Osteocyte (in vitro differentiated cells): ENCODE measurements at regions not wholly inside any gene's neighbourhood (a gene's known extent, or its start where the extent isn't known, plus 50 kb on each side); places are given as distances from the start of the nearest gene placed in this dataset.

Source experiments
- DNase-seq: peaks from one replicate; pipeline ENCODE4 v3.0.0; 2021; ENCODE audit warnings: mixed read lengths; ENCODE audit not compliant: unreplicated experiment; ENCODE audit errors: extremely low spot score
- H3K27ac Mint-ChIP-seq: one replicate; pipeline ENCODE4 v1.8.0; 2021; ENCODE audit warnings: mild to moderate bottlenecking, mixed read lengths; ENCODE audit not compliant: unreplicated experiment
- H3K27me3 Mint-ChIP-seq: one replicate; pipeline ENCODE4 v1.8.0; 2021; ENCODE audit warnings: mixed read lengths; ENCODE audit not compliant: unreplicated experiment
- H3K36me3 Mint-ChIP-seq: one replicate; pipeline ENCODE4 v1.8.0; 2021; ENCODE audit warnings: mixed read lengths; ENCODE audit not compliant: unreplicated experiment
- H3K4me1 Mint-ChIP-seq: one replicate; pipeline ENCODE4 v1.8.0; 2021; ENCODE audit warnings: mixed read lengths; ENCODE audit not compliant: unreplicated experiment
- H3K4me3 Mint-ChIP-seq: one replicate; pipeline ENCODE4 v1.8.0; 2021; ENCODE audit warnings: mild to moderate bottlenecking, moderate library complexity, mixed read lengths; ENCODE audit not compliant: unreplicated experiment
- H3K9me3 Mint-ChIP-seq: one replicate; pipeline ENCODE4 v1.8.0; 2021; ENCODE audit warnings: mixed read lengths; ENCODE audit not compliant: unreplicated experiment
- TF ChIP-seq, protein P1 (sequence below): fragments of 200-600 bp; sonication (generic); IDR thresholded peaks from 2 replicates; pipeline ENCODE4 v1.5.0; 2021; ENCODE audit warnings: antibody characterized with exemption, mild to moderate bottlenecking, moderate library complexity

DNA sequence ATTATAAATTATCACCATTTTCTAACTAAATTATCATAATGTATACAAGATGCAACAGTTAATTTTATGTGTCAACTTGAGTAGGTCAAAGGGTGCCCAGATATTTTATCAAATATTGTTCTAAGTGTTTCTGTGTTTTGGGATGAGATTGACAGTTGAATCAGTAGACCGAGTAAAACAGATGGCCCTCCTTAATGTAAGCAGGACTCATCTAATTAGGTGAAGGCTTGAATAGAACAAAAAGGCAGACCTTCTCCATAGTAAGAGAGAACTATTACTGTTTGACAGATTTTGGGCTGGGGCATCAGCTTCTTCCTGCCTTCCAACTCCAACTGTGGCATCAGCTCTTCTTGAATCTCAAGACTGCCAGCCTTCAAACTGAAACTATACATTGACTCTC lies 185.8 kb downstream of the TRAM1L1 start:
- Mint-ChIP-seq H3K27ac (no peak overlapping the region), H3K4me3 (no peak overlapping the region), H3K36me3 (no peaks in the 10 kb centered on the region), H3K9me3 (no peaks in the 10 kb centered on the region), H3K27me3 (no peaks in the 10 kb centered on the region), H3K4me1 (no peaks in the 10 kb centered on the region)
- DNase-seq, result no peak
- TF ChIP-seq, protein P1, sequence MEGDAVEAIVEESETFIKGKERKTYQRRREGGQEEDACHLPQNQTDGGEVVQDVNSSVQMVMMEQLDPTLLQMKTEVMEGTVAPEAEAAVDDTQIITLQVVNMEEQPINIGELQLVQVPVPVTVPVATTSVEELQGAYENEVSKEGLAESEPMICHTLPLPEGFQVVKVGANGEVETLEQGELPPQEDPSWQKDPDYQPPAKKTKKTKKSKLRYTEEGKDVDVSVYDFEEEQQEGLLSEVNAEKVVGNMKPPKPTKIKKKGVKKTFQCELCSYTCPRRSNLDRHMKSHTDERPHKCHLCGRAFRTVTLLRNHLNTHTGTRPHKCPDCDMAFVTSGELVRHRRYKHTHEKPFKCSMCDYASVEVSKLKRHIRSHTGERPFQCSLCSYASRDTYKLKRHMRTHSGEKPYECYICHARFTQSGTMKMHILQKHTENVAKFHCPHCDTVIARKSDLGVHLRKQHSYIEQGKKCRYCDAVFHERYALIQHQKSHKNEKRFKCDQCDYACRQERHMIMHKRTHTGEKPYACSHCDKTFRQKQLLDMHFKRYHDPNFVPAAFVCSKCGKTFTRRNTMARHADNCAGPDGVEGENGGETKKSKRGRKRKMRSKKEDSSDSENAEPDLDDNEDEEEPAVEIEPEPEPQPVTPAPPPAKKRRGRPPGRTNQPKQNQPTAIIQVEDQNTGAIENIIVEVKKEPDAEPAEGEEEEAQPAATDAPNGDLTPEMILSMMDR, result no peak

DNA sequence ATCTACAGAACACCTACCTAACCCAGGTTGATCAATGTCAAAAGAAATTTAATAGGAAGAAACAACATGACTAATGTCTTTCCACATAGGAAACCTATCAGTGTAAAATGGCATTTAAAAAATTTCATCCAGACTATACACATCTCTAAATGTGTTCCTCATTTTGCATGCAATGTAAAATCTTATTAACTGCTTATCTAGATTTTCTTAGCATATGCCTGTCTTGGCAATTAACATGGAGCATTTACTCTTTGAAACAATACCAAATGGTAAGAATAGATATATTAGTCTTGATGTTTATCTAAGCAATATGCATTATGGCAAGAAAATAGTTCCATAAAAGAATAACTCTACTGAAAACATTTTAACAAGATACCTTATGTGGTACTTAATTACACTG lies 199.8 kb downstream of the TRAM1L1 start:
- no peak overlapping the region for H3K4me3 Mint-ChIP-seq
- H3K4me1 Mint-ChIP-seq, result no peaks in the 10 kb centered on the region
- no peaks in the 10 kb centered on the region for H3K9me3 Mint-ChIP-seq
- H3K27me3 Mint-ChIP-seq, result no peaks in the 10 kb centered on the region
- H3K36me3 Mint-ChIP-seq, result no peaks in the 10 kb centered on the region
- TF ChIP-seq, protein P1, result no peak
- no peak for DNase-seq
- H3K27ac Mint-ChIP-seq, result no peak overlapping the region

DNA sequence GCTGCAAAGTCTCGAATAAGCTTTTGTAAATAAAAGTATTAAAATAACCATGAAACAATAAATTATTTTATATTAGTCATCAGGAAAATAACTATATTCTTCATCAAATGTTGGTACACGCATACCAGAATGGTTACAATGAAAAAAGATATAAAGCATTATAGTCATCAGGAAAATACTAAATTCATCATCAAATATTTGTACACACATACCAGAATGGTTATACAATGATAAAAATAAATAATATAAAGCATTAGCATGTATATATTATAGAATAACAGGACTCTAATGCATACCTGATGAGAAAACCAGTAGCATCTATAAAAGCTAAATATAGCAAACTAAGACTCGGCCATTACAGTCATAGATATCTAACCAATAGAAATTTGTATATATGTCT lies 202.9 kb downstream of the TRAM1L1 start:
- Mint-ChIP-seq H3K36me3 (no peaks in the 10 kb centered on the region), H3K27ac (no peak overlapping the region), H3K4me1 (no peaks in the 10 kb centered on the region), H3K4me3 (no peak overlapping the region), H3K9me3 (no peaks in the 10 kb centered on the region), H3K27me3 (no peaks in the 10 kb centered on the region)
- TF ChIP-seq, protein P1, result no peak
- DNase-seq, result no peak

DNA sequence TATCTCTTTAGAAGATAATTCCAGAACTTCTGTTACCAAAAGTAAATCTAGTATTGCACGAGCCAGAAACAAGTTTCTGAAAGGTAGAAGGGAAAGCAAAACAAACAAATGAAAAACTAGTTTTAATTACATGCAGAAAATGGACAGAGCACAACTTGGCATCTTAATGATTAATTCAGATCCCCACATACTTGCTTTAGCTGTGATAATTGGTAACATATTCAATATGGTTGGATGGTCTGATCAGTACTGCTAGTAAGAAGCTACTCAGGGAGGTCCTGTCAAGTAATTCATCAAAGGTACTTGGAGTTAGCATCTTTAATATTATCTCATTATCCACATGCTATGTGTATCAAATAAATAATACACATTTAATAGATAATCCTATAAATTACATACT lies 204.3 kb downstream of the TRAM1L1 start:
- Mint-ChIP-seq H3K36me3 (no peaks in the 10 kb centered on the region), H3K27ac (no peak overlapping the region), H3K9me3 (no peaks in the 10 kb centered on the region), H3K4me1 (no peaks in the 10 kb centered on the region), H3K4me3 (no peak overlapping the region), H3K27me3 (no peaks in the 10 kb centered on the region)
- TF ChIP-seq, protein P1, result no peak
- DNase-seq, result no peak

DNA sequence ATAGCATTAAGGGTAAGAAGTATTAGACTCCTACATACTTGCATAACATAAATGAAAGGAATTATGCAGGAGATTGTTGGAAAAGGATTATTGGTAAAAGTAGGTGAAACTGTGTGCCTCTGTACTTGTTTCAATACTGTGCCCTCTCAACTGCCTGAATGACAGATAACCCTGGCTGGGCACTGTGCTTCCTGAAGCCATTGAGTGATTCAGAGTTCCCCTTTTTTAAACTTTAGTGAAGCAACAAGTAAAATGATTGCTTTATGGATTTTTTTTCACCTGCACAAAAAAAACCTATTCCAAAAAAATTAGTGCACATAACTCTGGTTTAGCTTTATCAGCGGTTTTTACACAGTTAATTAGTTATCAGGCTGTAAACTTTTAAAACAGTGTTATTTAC lies 204.8 kb downstream of the TRAM1L1 start:
- DNase-seq, result no peak
- Mint-ChIP-seq H3K9me3 (no peaks in the 10 kb centered on the region), H3K4me1 (no peaks in the 10 kb centered on the region), H3K27me3 (no peaks in the 10 kb centered on the region), H3K4me3 (no peak overlapping the region), H3K36me3 (no peaks in the 10 kb centered on the region), H3K27ac (no peak overlapping the region)
- TF ChIP-seq, protein P1, result no peak
